Right atrium auricular region (tissue), 2 donors: ENCODE measurements at regions not wholly inside any gene's neighbourhood (a gene's known extent, or its start where the extent isn't known, plus 50 kb on each side); places are given as distances from the start of the nearest gene placed in this dataset.

Experiments used
- DNase-seq: peaks from one replicate; pipeline ENCODE4 v3.0.0-alpha.2; 2019; ENCODE audit warnings: low spot score
- H3K27ac ChIP-seq, 2 donors: fragments of 200-600 bp; sonication (generic); 1 replicate in 1 of 2; 2 replicates in 1 of 2; pipeline ENCODE4 v1.5.1; 2016 to 2019
- H3K27me3 ChIP-seq, 2 donors: fragments of 200-600 bp; sonication (generic); one replicate each; pipeline versions ENCODE4 v1.5.1 to v1.6.0; 2017 to 2019
- H3K36me3 ChIP-seq: fragments of 200-600 bp; sonication (generic); one replicate; pipeline ENCODE4 v1.5.1; 2016
- H3K4me1 ChIP-seq, 2 donors: fragments of 200-600 bp; sonication (generic); one replicate each; pipeline versions ENCODE4 v1.5.1 to v1.6.0; 2017 to 2019
- H3K4me3 ChIP-seq, 2 donors: fragments of 200-600 bp; sonication (generic); 1 replicate in 1 of 2; 2 replicates in 1 of 2; pipeline ENCODE4 v1.5.1; 2017 to 2019; ENCODE audit warnings: mild to moderate bottlenecking in 1 of 2, moderate library complexity in 1 of 2
- H3K9me3 ChIP-seq, 2 donors: fragments of 200-600 bp; sonication (generic); one replicate each; pipeline ENCODE4 v1.5.1; 2019
- CTCF ChIP-seq, 2 donors: fragments of 200-600 bp; sonication (generic); IDR thresholded peaks; one replicate each; pipeline ENCODE4 v1.5.1; 2019; ENCODE audit warnings: antibody characterized with exemption in 2 of 2

GRCh38 chr21:25422610-25423608, 184.4 kb downstream of the MRPL39 start:
- no peak for TF ChIP-seq CTCF (IDR thresholded peaks at IDR 0.05)
- Histone ChIP-seq H3K27me3 (no peaks in the 10 kb centered on the region), H3K27ac (no peak overlapping the region), H3K9me3 (no peaks in the 10 kb centered on the region), H3K4me3 (no peak overlapping the region), H3K4me1 (no peaks in the 10 kb centered on the region), H3K36me3 (no peaks in the 10 kb centered on the region)
- no peak for DNase-seq

- H3K27ac ChIP-seq: no peak overlapping the region
- H3K36me3 ChIP-seq: no peaks in the 10 kb centered on the region
- H3K4me3 ChIP-seq: no peak overlapping the region
- DNase-seq: no peak
- H3K4me1 ChIP-seq: no peaks in the 10 kb centered on the region
- no peaks in the 10 kb centered on the region for H3K27me3 ChIP-seq
- no peaks in the 10 kb centered on the region for H3K9me3 ChIP-seq
- TF ChIP-seq CTCF (IDR thresholded peaks at IDR 0.05): peak in 1 of 2 donors; percentile 58
Observed at GRCh38 chr21:25421321-25422028, 185.8 kb downstream of the MRPL39 start.

- Histone ChIP-seq H3K27me3 (no peaks in the 10 kb centered on the region), H3K36me3 (no peaks in the 10 kb centered on the region), H3K9me3 (no peaks in the 10 kb centered on the region), H3K4me1 (no peaks in the 10 kb centered on the region), H3K27ac (no peak overlapping the region), H3K4me3 (no peak overlapping the region)
- TF ChIP-seq CTCF (IDR thresholded peaks at IDR 0.05): no peak
- no peak for DNase-seq
Observed at GRCh38 chr21:25420831-25421230, 186.4 kb downstream of the MRPL39 start.

- DNase-seq: no peak
- H3K4me3 ChIP-seq: no peak overlapping the region
- H3K27ac ChIP-seq: no peak overlapping the region
- no peaks in the 10 kb centered on the region for H3K36me3 ChIP-seq
- TF ChIP-seq CTCF (IDR thresholded peaks at IDR 0.05): no peak
- no peaks in the 10 kb centered on the region for H3K4me1 ChIP-seq
- peaks cover 0 to 11% of the 10 kb centered on the region in 2 donors for H3K9me3 ChIP-seq
- H3K27me3 ChIP-seq: no peaks in the 10 kb centered on the region
Observed at GRCh38 chr21:25416669-25417068, 190.6 kb downstream of the MRPL39 start.

GRCh38 chr21:25412100-25412499, 195.2 kb downstream of the MRPL39 start:
- TF ChIP-seq CTCF (IDR thresholded peaks at IDR 0.05): no peak
- H3K27me3 ChIP-seq: no peaks in the 10 kb centered on the region
- H3K27ac ChIP-seq: no peak overlapping the region
- DNase-seq: no peak
- no peak overlapping the region for H3K4me3 ChIP-seq
- no peaks in the 10 kb centered on the region for H3K36me3 ChIP-seq
- peaks cover 0 to 11% of the 10 kb centered on the region in 2 donors for H3K9me3 ChIP-seq
- no peaks in the 10 kb centered on the region for H3K4me1 ChIP-seq
